Calu3 (cell line): ENCODE measurements at regions not wholly inside any gene's neighbourhood (a gene's known extent, or its start where the extent isn't known, plus 50 kb on each side); places are given as distances from the start of the nearest gene placed in this dataset.

ENCODE experiments used
- BruUV-seq: library from RNA; stranded (reverse); fragments of 400-500 nt; replicated peaks from 2 replicates; lab custom pipeline; 2021; lab: Mats Ljungman, UMichigan
- CTCF ChIA-PET: fragments of 300-600 bp; sonication (Branson Sonifier 250); formaldehyde crosslinking; loops from one replicate; lab custom pipeline; 2022; ENCODE audit warnings: antibody characterized with exemption; lab: Charles Lee
- DNase-seq: peaks from one replicate; pipeline ENCODE4 v3.0.0; 2022
- H3K27ac Mint-ChIP-seq: one replicate; pipeline ENCODE4 v1.8.0; 2022; ENCODE audit warnings: mixed read lengths; ENCODE audit not compliant: unreplicated experiment
- H3K27me3 Mint-ChIP-seq: one replicate; pipeline ENCODE4 v1.8.0; 2022; ENCODE audit warnings: mixed read lengths; ENCODE audit not compliant: unreplicated experiment
- H3K36me3 Mint-ChIP-seq: one replicate; pipeline ENCODE4 v1.8.0; 2022; ENCODE audit warnings: mild to moderate bottlenecking, moderate library complexity, mixed read lengths; ENCODE audit not compliant: insufficient read depth, unreplicated experiment
- H3K4me1 Mint-ChIP-seq: one replicate; pipeline ENCODE4 v1.8.0; 2022; ENCODE audit warnings: mild to moderate bottlenecking, low read depth, mixed read lengths; ENCODE audit not compliant: unreplicated experiment
- H3K4me3 Mint-ChIP-seq: one replicate; pipeline ENCODE4 v1.8.0; 2022; ENCODE audit warnings: mild to moderate bottlenecking, low read depth, moderate library complexity, mixed read lengths; ENCODE audit not compliant: unreplicated experiment
- H3K9me3 Mint-ChIP-seq: one replicate; pipeline ENCODE4 v1.8.0; 2022; ENCODE audit warnings: low read depth, mixed read lengths; ENCODE audit not compliant: unreplicated experiment
- intact Hi-C: fragments of 100-400 bp; cut with micrococcal nuclease; formaldehyde crosslinking; loops from one replicate; pipeline ENCODE4 v1.10.0; 2022; ENCODE audit not compliant: unreplicated experiment
- TF ChIP-seq, protein P1 (sequence below): fragments of 200-600 bp; IDR thresholded peaks from one replicate; pipeline ENCODE4 v1.8.0; 2022; ENCODE audit warnings: antibody characterized with exemption; ENCODE audit not compliant: unreplicated experiment

GRCh38 chr14:51513933-51514332 is 137.8 kb upstream of the FRMD6 start:
- H3K9me3 Mint-ChIP-seq: no peaks in the 10 kb centered on the region
- no peaks in the 10 kb centered on the region for H3K4me1 Mint-ChIP-seq
- TF ChIP-seq, protein P1, sequence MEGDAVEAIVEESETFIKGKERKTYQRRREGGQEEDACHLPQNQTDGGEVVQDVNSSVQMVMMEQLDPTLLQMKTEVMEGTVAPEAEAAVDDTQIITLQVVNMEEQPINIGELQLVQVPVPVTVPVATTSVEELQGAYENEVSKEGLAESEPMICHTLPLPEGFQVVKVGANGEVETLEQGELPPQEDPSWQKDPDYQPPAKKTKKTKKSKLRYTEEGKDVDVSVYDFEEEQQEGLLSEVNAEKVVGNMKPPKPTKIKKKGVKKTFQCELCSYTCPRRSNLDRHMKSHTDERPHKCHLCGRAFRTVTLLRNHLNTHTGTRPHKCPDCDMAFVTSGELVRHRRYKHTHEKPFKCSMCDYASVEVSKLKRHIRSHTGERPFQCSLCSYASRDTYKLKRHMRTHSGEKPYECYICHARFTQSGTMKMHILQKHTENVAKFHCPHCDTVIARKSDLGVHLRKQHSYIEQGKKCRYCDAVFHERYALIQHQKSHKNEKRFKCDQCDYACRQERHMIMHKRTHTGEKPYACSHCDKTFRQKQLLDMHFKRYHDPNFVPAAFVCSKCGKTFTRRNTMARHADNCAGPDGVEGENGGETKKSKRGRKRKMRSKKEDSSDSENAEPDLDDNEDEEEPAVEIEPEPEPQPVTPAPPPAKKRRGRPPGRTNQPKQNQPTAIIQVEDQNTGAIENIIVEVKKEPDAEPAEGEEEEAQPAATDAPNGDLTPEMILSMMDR: no peak
- DNase-seq: no peak
- no peak overlapping the region for H3K4me3 Mint-ChIP-seq
- H3K27ac Mint-ChIP-seq: no peak overlapping the region
- CTCF ChIA-PET: interaction anchor here (0.7 kb wide), 1 partner anchor 103 kb away, joined by 3 read pairs; no protein-coding TSS in a partner anchor
- no peaks in the 10 kb centered on the region for H3K36me3 Mint-ChIP-seq
- intact Hi-C loops: no loop called here
- no TSS peak for BruUV-seq
- no peaks in the 10 kb centered on the region for H3K27me3 Mint-ChIP-seq

- intact Hi-C loops: no loop called here
- Mint-ChIP-seq H3K4me1 (no peaks in the 10 kb centered on the region), H3K36me3 (no peaks in the 10 kb centered on the region), H3K9me3 (no peaks in the 10 kb centered on the region), H3K27me3 (no peaks in the 10 kb centered on the region), H3K27ac (no peak overlapping the region), H3K4me3 (no peak overlapping the region)
- CTCF ChIA-PET: no interaction called here
- DNase-seq: no peak
- TF ChIP-seq, protein P1: no peak
- no TSS peak for BruUV-seq
These were observed 136.1 kb upstream of the FRMD6 start for GRCh38 chr14:51515611-51516010.

- no peaks in the 10 kb centered on the region for H3K4me1 Mint-ChIP-seq
- intact Hi-C loops: no loop called here
- H3K27me3 Mint-ChIP-seq: no peaks in the 10 kb centered on the region
- no peaks in the 10 kb centered on the region for H3K36me3 Mint-ChIP-seq
- H3K4me3 Mint-ChIP-seq: no peak overlapping the region
- H3K27ac Mint-ChIP-seq: no peak overlapping the region
- no peak for DNase-seq
- CTCF ChIA-PET: interaction anchor here (1.1 kb wide), 1 partner anchor 11 kb away, joined by 3 read pairs; no protein-coding TSS in a partner anchor
- no TSS peak for BruUV-seq
- TF ChIP-seq, protein P1: no peak
- H3K9me3 Mint-ChIP-seq: no peaks in the 10 kb centered on the region
These were observed 134.9 kb upstream of the FRMD6 start for GRCh38 chr14:51516706-51517395.

- no peaks in the 10 kb centered on the region for H3K9me3 Mint-ChIP-seq
- no peak for DNase-seq
- CTCF ChIA-PET: no interaction called here
- no peak overlapping the region for H3K27ac Mint-ChIP-seq
- intact Hi-C loops: no loop called here
- H3K27me3 Mint-ChIP-seq: no peaks in the 10 kb centered on the region
- BruUV-seq: no TSS peak
- TF ChIP-seq, protein P1: no peak
- H3K36me3 Mint-ChIP-seq: no peaks in the 10 kb centered on the region
- H3K4me3 Mint-ChIP-seq: no peak overlapping the region
- no peaks in the 10 kb centered on the region for H3K4me1 Mint-ChIP-seq
These were observed 133.4 kb upstream of the FRMD6 start for GRCh38 chr14:51518280-51518679.
